HG02852 (cell line): ENCODE measurements at regions not wholly inside any gene's neighbourhood (a gene's known extent, or its start where the extent isn't known, plus 50 kb on each side); places are given as distances from the start of the nearest gene placed in this dataset.
"Not testable (repeated sequence)": the region's sequence is repeated elsewhere in the genome, so short reads cannot be mapped to it uniquely, and the experiment has no call there.

ENCODE experiments used
- ATAC-seq: cut with Tn5 transposase; IDR thresholded peaks from one replicate; pipeline ENCODE4 v1.9.1; 2021; ENCODE audit warnings: mild to moderate bottlenecking, moderate library complexity; ENCODE audit not compliant: unreplicated experiment

- ATAC-seq = no peak
Observed at GRCh38 chr6:165173484-165173883, 135.9 kb downstream of the C6orf118 start.

- no peak for ATAC-seq
Observed at GRCh38 chr6:165167861-165168260, 141.5 kb downstream of the C6orf118 start.

GRCh38 chr6:165167311-165167710 lies 142.1 kb downstream of the C6orf118 start:
- ATAC-seq = no peak

GRCh38 chr6:165163519-165163918 lies 145.9 kb downstream of the C6orf118 start:
- no peak for ATAC-seq

- no peak for ATAC-seq
Observed at GRCh38 chr6:165159460-165159859, 149.9 kb downstream of the C6orf118 start.

- no peak for ATAC-seq
Observed at GRCh38 chr6:165146456-165146855, 162.9 kb downstream of the C6orf118 start.

- no peak for ATAC-seq
Observed at GRCh38 chr6:165135889-165136288, 173.5 kb downstream of the C6orf118 start.

- ATAC-seq = no peak
Observed at GRCh38 chr6:165129086-165129485, 180.3 kb downstream of the C6orf118 start.

- ATAC-seq = not testable (repeated sequence)
Observed at GRCh38 chr6:165127743-165128142, 181.7 kb downstream of the C6orf118 start.

- not testable (repeated sequence) for ATAC-seq
Observed at GRCh38 chr6:165124681-165125080, 184.7 kb downstream of the C6orf118 start.

- no peak for ATAC-seq
Observed at GRCh38 chr6:165119231-165120020, 190.0 kb downstream of the C6orf118 start.

GRCh38 chr6:165118736-165119135 lies 190.7 kb downstream of the C6orf118 start:
- ATAC-seq = no peak

- ATAC-seq = no peak
Observed at GRCh38 chr6:165117806-165118205, 191.6 kb downstream of the C6orf118 start.

- no peak for ATAC-seq
Observed at GRCh38 chr6:165117121-165117520, 192.3 kb downstream of the C6orf118 start.

- no peak for ATAC-seq
Observed at GRCh38 chr6:165110860-165111259, 198.5 kb downstream of the C6orf118 start.

- ATAC-seq = no peak
Observed at GRCh38 chr6:165109011-165109410, 200.4 kb downstream of the C6orf118 start.

- no peak for ATAC-seq
Observed at GRCh38 chr6:165106261-165106660, 203.1 kb downstream of the C6orf118 start.

- peak; percentile 54 for ATAC-seq
Observed at GRCh38 chr6:165098165-165098564, 211.2 kb downstream of the C6orf118 start.

- no peak for ATAC-seq
Observed at GRCh38 chr6:165096868-165097267, 212.5 kb downstream of the C6orf118 start.

GRCh38 chr6:165096209-165096608 lies 213.2 kb downstream of the C6orf118 start:
- ATAC-seq = no peak

GRCh38 chr6:165092881-165093595 lies 216.4 kb downstream of the C6orf118 start:
- no peak for ATAC-seq

GRCh38 chr6:165091121-165091785 lies 218.2 kb downstream of the C6orf118 start:
- no peak for ATAC-seq
